ENCODE measurements at regions not wholly inside any gene's neighbourhood (a gene's known extent, or its start where the extent isn't known, plus 50 kb on each side); places are given as distances from the start of the nearest gene placed in this dataset.

DNA sequence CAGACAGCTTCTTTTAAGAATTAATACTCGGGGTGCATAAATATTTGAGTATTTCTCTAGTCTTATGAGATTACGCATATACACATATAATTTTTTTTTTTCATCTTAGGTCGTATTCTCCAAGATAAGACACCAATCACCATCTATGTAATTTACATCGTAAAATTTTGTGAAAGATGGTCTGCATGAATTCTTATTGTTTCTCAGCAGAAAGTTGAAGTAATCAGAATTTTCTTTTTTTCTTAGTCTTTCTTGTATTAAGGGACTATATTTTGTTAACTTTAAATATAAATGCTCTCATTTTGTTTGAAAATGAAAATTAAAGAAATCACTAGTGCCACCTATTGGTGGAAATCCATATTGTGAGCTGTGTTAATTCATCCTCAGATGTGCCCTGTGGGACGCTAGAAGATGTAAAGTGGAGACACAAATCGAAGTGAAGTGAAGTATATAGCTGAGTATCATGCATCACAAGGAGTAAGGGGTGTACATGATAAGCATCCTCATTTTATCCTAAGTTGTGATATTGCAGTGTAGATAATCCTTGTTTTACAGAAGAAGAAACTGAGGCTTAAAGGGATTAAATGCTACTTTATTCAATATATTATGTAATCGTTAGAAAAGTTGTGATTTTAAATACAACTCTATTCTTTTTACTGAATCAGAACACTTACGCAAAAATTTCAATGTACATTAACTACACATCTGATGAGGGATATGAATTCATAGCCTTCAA is 2084.3 kb downstream of the LRRC4C start:
- TF ChIP-seq, protein P1, sequence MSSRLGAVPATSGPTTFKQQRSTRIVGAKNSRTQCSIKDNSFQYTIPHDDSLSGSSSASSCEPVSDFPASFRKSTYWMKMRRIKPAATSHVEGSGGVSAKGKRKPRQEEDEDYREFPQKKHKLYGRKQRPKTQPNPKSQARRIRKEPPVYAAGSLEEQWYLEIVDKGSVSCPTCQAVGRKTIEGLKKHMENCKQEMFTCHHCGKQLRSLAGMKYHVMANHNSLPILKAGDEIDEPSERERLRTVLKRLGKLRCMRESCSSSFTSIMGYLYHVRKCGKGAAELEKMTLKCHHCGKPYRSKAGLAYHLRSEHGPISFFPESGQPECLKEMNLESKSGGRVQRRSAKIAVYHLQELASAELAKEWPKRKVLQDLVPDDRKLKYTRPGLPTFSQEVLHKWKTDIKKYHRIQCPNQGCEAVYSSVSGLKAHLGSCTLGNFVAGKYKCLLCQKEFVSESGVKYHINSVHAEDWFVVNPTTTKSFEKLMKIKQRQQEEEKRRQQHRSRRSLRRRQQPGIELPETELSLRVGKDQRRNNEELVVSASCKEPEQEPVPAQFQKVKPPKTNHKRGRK (CRISPR knock-in tag; IDR thresholded peaks at IDR 0.05; ENCODE audit: borderline replicate concordance), result no peak
- TF ChIP-seq, protein P2, sequence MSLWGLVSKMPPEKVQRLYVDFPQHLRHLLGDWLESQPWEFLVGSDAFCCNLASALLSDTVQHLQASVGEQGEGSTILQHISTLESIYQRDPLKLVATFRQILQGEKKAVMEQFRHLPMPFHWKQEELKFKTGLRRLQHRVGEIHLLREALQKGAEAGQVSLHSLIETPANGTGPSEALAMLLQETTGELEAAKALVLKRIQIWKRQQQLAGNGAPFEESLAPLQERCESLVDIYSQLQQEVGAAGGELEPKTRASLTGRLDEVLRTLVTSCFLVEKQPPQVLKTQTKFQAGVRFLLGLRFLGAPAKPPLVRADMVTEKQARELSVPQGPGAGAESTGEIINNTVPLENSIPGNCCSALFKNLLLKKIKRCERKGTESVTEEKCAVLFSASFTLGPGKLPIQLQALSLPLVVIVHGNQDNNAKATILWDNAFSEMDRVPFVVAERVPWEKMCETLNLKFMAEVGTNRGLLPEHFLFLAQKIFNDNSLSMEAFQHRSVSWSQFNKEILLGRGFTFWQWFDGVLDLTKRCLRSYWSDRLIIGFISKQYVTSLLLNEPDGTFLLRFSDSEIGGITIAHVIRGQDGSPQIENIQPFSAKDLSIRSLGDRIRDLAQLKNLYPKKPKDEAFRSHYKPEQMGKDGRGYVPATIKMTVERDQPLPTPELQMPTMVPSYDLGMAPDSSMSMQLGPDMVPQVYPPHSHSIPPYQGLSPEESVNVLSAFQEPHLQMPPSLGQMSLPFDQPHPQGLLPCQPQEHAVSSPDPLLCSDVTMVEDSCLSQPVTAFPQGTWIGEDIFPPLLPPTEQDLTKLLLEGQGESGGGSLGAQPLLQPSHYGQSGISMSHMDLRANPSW (CRISPR knock-in tag; conservative IDR thresholded peaks at IDR 0.05; ENCODE audit: low read depth), result no peak

Measured in WTC11 (cell line).